Activated CD8-positive, alpha-beta memory T cell treated with anti-CD3 and anti-CD28 coated beads, Interleukin-2, amount 50 U/mL, for 1 hour (primary cell): ENCODE measurements at regions not wholly inside any gene's neighbourhood (a gene's known extent, or its start where the extent isn't known, plus 50 kb on each side); places are given as distances from the start of the nearest gene placed in this dataset.

ENCODE experiments used
- DNase-seq: peaks from one replicate; pipeline ENCODE4 v3.0.0-alpha.2; 2020; ENCODE audit errors: extremely low read depth

DNA sequence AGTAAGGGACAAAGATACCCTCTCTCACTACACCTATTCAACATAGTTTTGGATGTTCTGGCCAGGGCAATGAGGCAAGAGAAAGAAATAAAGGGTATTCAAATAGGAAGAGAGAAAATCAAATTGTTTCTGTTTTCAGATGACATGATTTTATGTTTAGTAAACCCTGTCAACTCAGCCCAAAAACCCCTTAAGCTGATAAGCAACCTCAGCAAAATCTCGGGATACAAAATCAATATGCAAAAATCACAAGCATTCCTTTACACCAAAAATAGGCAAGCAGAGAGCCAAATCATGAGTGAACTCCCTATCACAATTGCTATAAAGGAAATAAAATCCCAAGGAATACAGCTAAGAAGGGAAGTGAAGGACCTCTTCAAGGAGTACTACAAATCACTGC, 1130.7 kb upstream of the PIK3C3 start:
- DNase-seq: no peak

DNA sequence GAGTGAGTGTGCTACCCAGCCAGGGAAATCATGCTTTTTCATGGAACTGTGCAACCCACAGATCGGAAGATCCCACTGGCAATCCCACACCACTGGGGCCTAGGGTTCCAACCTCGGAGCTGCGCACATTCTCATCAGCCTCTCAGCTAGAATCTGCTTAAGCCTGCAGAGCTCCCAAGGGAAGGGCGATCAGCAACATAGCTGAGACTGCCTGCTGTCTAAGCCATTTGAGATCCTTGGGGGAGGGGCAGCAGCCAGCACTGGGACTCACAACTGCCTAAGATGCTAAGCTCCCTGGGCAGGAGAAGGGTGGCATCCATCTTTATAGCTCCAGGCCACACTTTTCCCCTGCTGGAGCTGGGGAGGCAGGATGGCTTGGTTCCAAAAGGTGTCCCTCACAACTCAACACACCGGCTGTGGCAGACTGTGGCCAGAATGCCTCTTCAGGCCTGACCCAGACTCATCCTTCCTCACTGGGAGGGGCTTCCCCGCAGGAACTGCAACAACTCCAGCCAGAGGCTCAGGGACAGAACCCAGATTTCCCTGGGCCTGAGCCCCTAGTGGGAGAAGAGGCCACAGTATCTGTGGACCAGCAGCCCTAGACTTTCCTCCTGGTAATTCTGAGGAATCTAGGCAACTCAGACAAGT, 1133.3 kb upstream of the PIK3C3 start:
- DNase-seq: no peak

DNA sequence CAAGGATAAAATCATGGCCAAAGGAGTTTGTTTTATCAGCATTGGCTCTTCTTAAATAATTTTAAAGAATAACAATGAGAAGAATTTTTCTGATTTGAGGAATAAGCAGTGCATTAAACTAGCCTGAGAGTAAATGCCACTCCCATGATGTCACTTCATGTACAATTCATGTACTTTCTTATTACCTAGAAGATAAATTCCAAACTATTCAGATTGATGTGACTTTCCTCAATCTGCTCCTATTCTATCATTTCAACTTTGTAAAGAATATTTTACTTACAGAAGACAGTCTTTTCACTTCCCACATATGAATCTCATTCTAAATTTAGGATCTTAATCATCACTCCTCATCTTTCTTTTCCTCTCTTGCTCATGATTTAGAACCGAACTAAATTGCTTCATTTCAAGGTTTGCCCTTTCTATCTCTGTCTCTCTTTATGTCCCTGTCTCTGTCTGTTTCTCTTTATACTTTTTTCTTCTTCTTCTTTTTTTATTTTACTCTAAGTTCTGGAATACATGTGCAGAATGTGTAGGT, 1142.0 kb upstream of the PIK3C3 start:
- no peak for DNase-seq

DNA sequence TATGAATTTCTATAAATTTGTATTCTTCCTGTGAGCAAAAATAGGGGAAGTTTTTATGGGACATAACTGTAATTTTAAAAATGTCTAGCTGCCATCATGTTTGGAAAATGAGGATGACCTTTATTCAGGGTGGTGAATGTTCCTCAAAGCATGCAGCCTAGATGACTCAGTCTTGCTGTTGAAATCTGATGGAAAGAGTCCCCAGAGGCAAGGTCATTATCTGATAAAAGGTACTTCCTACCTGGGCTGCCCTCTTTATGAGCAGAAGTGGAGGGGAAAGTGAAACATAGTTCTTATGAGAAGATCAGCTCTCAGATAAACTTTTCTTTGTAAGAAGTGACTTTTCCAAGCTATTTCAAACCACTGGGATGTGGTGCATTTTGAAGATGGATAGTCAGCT, 1144.7 kb upstream of the PIK3C3 start:
- no peak for DNase-seq

DNA sequence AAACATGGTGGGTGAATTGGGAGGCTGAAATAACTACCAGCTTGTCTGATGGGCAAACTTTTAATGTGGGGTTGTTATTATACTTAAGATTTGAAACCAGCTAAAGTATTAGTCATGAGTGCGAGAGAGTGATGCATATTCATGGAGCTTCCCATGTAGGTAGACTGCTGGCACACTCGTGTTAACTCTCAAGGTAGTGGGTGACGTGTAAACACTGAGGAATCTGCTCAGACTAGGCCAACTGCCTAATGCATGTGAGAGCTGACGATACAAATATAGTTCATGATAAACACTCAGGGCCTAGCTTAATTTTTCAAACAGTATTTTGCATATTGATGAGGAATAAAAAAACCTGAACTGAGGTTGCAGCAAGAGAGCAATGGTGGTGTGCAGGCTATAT, 1165.7 kb upstream of the PIK3C3 start:
- no peak for DNase-seq

DNA sequence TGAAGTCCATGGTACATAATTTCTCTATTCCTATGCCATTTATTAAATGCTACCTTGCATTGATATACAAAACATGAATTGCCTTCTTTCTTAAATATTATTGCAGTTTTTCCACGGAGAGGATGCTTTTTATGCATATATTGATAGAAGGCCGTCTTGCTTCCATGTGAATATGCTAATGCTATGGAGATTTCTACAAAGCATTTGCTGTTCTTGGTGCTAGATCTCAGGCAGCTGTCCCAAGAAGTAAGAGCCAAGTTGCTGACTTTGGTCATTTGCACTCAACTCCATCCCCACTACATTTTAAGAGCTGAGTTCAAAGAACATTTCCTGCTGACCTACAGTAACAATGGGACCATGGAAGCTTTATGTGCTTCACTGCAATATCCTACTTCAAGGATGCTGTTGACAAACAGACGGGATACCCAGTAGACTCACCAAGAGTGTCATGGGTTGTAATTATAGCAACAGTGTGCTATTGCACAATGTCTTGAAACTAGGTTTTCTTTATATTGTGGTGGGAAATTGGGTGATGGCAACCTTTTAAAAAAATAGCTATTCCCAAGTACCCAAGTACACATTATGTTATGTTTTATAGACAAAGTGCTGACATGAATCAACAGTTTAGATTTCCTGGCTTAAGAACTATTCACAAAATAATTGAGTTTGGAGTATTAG, 1172.4 kb upstream of the PIK3C3 start:
- DNase-seq: no peak

DNA sequence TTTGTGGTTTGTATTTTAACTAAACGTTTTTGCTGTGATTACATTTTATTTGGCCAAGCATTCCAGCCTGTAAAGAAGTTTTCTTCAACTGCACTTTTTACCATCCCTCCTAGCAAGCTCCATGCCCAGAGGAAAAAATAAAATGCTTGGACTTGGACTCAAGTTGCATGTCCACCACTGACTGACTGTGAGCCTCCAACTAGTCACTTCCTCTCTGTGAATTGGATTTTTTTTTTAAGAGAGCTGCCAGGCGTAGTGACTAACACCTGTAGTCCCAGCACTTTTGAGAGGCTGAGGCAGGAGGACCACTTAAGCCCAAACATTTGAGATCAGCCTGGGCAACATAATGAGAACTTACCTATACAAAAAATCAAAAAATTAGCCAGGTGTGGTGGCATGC, 1185.2 kb upstream of the PIK3C3 start:
- no peak for DNase-seq

DNA sequence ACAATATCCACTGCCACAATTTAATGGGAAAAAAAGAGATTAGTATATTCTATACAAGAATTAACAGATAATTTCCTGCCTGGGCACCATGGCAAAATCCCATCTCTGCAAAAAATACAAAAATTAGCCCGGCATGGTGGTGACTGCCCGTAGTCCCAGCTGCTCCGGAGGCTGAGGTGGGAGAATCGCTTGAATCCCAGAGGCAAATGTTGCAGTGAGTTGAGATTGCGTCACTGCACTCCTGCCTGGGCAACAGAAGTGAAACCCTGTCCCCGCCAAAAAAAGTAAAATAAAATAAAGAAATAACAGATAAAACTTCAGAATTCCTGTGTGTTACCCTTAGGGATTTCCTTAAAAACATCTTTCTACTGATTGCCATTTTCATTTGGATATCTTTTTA, 1194.8 kb upstream of the PIK3C3 start:
- no peak for DNase-seq

DNA sequence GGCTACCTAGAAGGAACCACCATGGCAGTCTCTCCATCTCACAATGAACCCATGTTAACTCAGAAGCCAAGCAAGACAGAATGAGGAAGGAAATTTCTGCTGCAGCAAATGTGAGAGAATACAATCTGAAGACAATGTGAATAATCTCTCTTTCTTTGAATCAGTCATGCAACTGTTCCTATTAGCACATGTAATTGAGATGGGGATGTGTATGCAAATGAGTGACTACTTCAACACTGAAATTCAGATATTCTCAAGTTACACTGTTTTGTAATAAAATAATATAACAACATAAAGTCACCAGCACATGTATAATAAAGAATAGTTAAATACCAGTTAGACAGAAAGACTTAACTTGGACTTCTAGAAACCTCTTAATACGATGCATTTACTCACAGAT, 1200.6 kb upstream of the PIK3C3 start:
- no peak for DNase-seq

DNA sequence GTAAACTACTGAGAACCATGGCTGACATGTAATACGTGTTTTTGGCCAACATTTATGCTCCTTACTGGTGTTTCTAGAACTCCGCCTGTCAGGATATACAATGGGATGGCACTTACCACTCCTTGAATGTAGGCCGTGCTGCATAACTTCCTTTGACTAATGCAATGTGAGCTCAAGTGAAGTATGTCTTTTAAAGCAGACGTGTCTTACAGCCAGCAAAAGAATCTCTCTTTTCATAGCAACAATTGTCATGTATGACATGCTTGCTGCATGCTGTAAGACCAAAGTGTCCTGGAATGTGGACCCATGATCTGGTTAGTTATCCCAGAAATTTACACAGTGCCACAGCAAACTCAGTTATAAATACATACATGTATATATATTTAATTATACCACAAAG, 1202.7 kb upstream of the PIK3C3 start:
- no peak for DNase-seq

DNA sequence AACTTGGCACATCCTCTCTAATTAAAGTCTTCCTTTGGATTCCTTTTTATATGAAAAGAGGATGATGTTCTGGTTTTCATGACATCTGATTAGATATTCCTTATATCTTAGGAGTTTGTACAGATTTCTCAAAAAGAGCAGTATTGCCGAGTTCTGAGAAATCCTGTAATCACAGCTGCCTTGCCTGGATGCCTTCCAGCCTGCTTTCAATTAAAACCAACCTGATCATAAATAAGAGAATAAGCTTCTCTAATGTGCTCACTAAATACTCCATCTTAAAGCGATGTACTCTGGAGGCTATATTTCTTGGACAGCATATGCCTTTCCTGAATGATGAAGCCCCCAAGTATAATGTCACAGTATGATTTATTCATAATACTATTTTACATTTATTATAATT, 1203.8 kb upstream of the PIK3C3 start:
- DNase-seq: no peak

DNA sequence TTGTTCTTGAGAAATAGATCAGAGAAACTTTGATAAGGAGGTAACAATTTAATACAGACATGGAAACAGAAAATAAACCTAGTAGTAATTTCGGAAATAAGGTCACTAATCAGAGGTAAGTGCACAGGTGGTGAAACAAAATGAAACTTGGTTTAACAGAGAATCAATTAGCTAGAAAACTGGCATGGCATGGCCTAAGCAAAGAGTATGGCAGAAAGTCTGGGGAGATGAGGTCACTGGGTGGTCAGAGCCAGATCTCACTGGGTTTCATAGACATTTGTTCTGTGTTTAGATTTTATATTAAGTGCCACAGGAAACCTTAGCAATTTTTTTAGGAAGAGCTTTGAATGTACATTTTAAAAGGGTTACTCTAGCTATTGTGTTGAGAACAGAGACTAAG, 1216.0 kb upstream of the PIK3C3 start:
- DNase-seq: no peak

DNA sequence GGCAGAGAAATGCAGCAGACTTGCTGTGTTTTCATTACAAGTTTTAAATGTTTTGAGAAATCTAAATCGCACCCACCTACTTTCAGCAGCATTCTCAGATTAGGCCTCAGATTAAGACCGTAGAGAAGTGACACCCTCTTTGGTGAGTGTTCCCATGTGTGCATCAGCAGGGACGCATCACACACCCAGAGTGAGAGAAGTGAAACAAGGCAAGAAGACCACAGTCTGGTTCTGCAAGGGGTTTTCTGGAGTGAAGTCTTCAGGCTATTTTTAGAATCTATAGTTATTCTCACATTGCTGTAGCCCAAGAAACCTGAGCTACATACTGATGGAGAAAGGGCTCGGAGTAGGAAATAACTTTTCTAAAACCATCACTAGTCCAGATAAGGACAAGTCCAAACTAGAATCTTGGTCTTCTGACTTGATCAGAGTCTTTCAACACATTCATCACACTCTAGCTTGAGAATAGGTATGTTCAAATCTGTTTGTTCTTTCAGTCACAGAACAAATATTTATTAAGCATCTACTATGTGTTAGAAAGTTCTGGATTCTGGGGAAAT, 1216.6 kb upstream of the PIK3C3 start:
- no peak for DNase-seq

DNA sequence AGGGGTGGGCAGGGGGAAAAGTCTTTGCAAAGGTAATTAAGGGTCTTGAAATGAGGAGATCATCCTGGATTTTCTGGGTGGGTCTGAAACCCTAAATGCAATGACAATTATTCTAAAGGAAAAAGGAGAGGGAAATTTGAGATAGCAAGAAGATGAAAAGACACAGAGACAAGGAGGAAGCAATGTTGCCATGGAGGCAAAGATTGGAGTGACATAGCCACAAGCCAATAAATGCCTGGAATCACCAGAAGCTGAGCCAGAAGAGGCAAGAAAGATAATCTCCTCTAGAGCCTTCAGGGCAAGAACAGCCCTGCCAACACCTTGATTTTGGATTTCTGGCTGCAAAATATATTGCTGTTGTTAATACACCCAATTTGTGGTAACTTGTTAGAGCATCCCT, 1246.3 kb upstream of the PIK3C3 start:
- no peak for DNase-seq

DNA sequence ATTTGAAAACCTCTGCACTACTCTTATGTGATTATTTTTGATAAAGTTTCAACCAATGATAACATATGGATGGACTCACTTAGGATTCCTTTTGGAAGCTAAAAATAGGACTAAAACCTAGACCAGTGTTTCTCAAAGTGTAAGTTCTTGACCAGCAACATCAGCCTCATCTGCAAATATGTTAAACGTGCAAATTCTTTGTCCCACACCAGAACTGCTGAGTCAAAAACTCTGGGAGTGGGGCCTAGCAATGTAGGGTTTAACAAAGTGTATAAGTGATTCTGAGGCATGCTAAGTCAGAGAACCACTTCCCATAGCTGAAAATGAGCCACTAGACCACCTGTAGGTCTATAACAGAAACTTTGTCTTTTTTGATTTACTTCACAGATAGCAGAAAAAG, 1247.2 kb upstream of the PIK3C3 start:
- DNase-seq: no peak

DNA sequence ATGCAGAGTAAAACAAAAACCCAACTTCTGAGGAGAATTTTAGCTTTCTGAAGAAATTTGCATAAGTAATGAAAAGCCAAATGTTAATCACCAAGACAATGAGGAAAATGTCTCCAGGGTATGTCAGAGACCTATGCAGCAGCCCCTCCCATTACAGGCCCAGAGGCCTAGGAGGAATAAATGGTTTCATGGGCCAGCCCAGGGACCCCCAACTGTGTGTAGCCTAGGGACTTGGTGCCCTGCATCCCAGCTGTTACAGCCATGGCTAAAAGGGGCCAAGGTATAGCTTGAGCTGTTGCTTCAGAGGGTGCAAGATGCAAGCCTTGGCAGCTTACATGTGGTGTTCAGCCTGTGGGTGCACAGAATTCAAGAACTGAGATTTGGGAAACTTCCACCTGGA, 1256.9 kb upstream of the PIK3C3 start:
- DNase-seq: no peak

DNA sequence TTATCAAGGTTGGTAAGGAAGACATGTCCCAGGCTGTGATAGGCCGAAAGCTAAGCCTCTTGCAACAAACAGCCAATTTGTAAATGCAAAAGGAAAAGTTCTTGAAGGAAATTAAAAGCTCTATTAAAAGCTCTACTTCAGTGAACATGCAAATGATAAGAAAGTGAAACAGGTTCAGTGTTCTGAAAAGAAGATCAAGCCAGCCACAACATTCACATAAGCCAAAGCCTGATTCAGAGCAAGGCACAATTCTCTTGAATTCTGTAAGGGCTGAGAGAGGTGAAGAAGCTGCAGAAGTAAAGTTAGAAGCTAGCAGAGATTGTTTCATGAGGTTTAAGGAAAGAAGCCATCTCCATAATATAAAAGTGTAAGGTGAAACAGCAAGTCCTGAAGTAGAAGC, 1259.5 kb upstream of the PIK3C3 start:
- DNase-seq: no peak

DNA sequence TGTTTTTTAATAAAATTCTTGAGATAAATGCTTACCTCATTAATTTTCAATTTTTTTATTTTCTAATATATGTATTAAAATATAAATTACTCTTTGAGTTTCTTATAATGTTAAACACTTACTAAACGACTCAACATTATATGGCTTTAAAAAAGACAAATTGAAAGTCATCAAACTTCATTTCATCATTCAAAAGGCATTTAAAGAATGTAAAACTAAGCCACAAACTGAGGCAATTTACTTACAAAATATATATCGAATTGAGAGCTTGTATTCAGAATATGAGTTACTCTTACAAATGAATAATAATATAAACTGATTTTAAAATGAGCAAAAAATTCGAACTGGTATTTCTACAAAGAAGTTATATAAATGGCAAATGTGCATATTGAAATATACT, 1262.2 kb upstream of the PIK3C3 start:
- DNase-seq: no peak

DNA sequence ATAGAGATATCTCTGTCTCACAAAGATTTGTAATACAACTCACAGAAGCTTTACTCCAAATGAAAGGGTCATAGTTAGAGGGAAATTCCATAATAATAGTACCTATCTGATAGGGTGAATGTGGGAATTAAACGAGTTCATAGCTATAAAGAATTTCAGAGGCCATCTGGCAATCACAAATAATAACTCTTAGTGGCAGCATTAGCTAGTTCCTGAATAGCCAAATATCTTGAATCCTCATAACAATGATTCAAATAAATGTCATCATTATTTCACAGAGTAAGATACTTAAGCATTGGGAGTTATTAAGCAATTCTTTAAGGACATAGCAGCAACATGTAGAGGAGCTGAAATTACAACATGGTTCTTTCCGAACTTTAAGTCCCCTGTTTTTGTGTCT, 1265.0 kb upstream of the PIK3C3 start:
- no peak for DNase-seq

DNA sequence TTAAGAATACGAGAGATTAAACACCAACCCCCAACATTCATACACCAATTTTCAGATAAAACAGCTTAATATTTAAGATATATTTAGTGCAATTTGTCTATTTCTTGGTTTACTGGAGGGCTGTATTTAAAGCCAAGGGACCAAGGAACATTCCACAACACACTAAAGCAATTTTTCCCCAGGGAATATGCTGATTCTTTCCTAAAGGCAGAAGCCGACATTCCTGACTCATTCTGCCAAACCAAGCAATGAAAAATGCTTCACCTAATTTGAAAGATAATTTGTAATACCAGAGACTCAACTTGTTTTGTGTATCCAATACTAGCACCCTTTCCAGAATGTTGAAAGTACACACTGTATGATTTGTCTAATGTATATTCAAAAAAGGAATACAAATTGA, 1267.6 kb upstream of the PIK3C3 start:
- no peak for DNase-seq

DNA sequence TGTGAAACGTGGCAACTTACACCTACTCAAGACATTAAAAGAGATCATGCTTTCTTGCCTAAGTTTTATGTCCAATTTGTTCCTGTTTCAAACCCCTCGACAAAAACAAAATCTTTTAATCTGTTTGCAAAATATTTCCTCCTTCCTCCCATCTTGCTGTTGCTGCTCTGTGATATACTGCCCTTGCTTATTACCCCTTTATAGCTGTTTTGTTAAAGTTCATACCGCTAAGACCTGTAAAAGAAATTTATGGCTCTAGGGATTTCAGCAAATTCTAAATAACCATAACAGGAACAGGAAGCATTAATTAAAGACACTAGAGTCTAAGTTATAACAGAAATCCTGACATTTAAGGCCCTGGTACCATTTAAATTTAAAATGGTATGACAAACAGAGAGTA, 1268.2 kb upstream of the PIK3C3 start:
- DNase-seq: no peak

DNA sequence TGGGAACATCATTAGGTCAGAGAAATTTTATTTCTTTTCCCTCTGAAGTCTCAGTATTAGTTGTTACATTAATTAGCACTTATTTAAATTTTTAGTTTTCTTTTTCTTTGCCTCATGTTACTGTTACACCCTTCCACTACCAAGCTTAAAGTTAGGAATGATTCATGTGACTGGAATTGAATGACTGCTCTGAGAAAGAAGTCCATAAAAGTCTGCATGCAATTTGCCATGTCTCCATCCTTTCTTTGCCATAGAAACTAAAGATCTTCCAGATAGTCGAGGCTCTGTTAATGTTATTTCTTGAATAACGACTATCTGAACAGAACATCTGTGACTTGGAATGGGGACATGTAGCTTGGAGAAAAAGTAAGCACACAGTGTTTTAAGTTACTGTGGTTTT, 1269.8 kb upstream of the PIK3C3 start:
- no peak for DNase-seq

DNA sequence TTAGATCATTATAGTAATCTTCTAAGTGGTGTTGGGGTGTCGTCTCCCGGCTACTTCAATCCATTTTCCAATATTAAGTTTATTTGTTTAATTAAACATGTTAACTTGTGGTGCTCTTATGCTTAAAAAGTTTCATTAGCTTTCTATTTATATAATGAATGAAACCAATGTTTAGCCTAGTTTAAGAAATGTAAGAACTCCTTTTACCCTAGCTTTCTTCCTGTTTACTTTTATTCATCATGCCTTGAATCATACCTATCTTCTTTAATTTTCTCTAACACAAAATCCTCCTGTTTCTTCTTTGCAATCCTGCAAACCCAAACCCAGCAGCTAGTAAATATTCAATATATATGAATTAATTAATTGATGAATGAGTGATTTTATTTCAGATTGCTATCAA, 1276.7 kb upstream of the PIK3C3 start:
- no peak for DNase-seq

DNA sequence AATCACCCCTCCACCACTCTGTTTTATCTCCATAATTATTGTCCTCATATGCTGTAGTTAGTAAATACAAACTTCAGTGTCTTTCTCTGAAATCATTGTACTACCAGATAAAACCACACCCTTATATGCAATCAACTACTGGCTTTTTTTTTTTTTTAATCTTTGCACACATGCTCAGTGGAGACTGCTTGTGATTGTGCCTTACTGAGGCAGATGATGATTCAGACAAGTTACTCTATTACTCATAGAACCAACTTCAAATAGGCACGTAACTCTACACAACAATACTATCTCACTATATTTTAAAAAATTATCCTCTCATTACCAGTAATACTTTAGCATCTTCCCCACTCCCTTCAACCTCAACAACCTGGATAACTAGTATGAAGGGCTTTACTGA, 1278.4 kb upstream of the PIK3C3 start:
- DNase-seq: no peak
